ENCODE measurements at regions not wholly inside any gene's neighbourhood (a gene's known extent, or its start where the extent isn't known, plus 50 kb on each side); places are given as distances from the start of the nearest gene placed in this dataset.

DNA sequence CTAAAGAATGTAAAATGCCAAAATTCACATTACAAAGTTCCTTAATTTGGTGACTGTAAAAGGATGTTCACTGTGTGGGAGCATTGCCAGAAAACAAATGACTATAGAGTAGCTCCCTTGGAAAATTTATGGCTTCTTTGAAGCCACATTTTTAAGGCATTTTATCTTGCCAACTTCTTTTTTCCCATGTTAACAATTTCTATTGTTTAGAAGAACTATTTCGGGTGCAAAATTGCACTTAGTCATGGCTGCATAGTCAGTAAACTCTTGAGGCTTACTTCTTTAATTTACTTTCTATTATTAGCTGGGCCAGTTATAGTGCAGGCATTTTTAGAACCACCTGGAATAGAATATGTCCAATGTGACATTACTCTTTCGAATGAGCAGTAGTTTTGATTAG lies 515.3 kb downstream of the JRKL start:
- no peaks in the 10 kb centered on the region for H3K4me1 ChIP-seq (replicated peaks; ENCODE audit: insufficient read depth)
- H4K20me1 ChIP-seq (ENCODE audit: insufficient read depth): no peaks in the 10 kb centered on the region
- ChIA-PET POLR2A (ENCODE audit: unreplicated experiment) (no interaction called here), CTCF (no interaction called here)
- H3K4me2 ChIP-seq: no peak overlapping the region
- H3K9me2 ChIP-seq (ENCODE audit: insufficient read depth): no peaks in the 10 kb centered on the region
- H3F3A ChIP-seq (ENCODE audit: insufficient read depth, low read depth): no peaks in the 10 kb centered on the region
- no peak overlapping the region for H2AFZ ChIP-seq
- H3K27me3 ChIP-seq (ENCODE audit: insufficient read depth, low read depth): no peaks in the 10 kb centered on the region
- no peak overlapping the region for H3K27ac ChIP-seq
- no peaks in the 10 kb centered on the region for H3K36me3 ChIP-seq (ENCODE audit: low read depth)
- no peak for DNase-seq
- TF ChIP-seq EZH2 (IDR thresholded peaks at IDR 0.05; ENCODE audit: low read depth): no peak
- TF ChIP-seq, protein P1, sequence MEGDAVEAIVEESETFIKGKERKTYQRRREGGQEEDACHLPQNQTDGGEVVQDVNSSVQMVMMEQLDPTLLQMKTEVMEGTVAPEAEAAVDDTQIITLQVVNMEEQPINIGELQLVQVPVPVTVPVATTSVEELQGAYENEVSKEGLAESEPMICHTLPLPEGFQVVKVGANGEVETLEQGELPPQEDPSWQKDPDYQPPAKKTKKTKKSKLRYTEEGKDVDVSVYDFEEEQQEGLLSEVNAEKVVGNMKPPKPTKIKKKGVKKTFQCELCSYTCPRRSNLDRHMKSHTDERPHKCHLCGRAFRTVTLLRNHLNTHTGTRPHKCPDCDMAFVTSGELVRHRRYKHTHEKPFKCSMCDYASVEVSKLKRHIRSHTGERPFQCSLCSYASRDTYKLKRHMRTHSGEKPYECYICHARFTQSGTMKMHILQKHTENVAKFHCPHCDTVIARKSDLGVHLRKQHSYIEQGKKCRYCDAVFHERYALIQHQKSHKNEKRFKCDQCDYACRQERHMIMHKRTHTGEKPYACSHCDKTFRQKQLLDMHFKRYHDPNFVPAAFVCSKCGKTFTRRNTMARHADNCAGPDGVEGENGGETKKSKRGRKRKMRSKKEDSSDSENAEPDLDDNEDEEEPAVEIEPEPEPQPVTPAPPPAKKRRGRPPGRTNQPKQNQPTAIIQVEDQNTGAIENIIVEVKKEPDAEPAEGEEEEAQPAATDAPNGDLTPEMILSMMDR (conservative IDR thresholded peaks at IDR 0.05): no peak
- no peaks in the 10 kb centered on the region for H3K79me2 ChIP-seq (ENCODE audit: low read depth)
- no peak overlapping the region for H3K4me3 ChIP-seq
- no TSS peak for BruUV-seq (replicated peaks)
- intact Hi-C loops (cut with micrococcal nuclease; ENCODE audit: unreplicated experiment): no loop called here
- H3K9me3 ChIP-seq (ENCODE audit: insufficient read depth, low read depth): 0 out of 2 replicates have a peak, but pooled peaks cover 3% of the 10 kb centered on the region

DNA sequence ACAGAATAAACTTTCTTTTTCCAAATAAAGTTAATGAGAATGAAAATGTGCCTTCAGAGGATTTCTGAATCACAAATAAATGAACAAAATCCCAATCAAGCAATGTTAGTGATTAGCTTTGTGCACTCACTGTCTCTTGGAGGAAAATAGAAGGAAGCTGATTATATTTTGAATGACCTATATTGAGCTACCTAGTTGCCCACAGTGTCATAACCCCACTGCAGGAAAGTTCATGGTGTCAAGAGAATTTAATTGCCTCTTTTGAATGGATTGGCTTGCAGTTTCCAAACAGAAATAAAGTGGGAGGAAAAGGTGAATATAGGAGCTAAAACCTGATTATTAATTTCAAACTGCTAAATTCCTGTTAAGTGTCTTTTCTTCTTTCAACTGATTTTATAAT lies 515.9 kb downstream of the JRKL start:
- Histone ChIP-seq H3K4me2 (no peak overlapping the region), H3K27ac (no peak overlapping the region), H3K4me3 (no peak overlapping the region), H3K79me2 (ENCODE audit: low read depth) (no peaks in the 10 kb centered on the region), H3K4me1 (replicated peaks; ENCODE audit: insufficient read depth) (no peaks in the 10 kb centered on the region), H3K9me3 (ENCODE audit: insufficient read depth, low read depth) (0 out of 2 replicates have a peak, but pooled peaks cover 3% of the 10 kb centered on the region), H3K36me3 (ENCODE audit: low read depth) (no peaks in the 10 kb centered on the region), H2AFZ (no peak overlapping the region), H3F3A (ENCODE audit: insufficient read depth, low read depth) (no peaks in the 10 kb centered on the region), H4K20me1 (ENCODE audit: insufficient read depth) (no peaks in the 10 kb centered on the region), H3K27me3 (ENCODE audit: insufficient read depth, low read depth) (no peaks in the 10 kb centered on the region), H3K9me2 (ENCODE audit: insufficient read depth) (no peaks in the 10 kb centered on the region)
- TF ChIP-seq, protein P1 (conservative IDR thresholded peaks at IDR 0.05): no peak
- TF ChIP-seq EZH2 (IDR thresholded peaks at IDR 0.05; ENCODE audit: low read depth): no peak
- BruUV-seq (replicated peaks): no TSS peak
- intact Hi-C loops (cut with micrococcal nuclease; ENCODE audit: unreplicated experiment): no loop called here
- no peak for DNase-seq
- ChIA-PET POLR2A (ENCODE audit: unreplicated experiment) (no interaction called here), CTCF (no interaction called here)

DNA sequence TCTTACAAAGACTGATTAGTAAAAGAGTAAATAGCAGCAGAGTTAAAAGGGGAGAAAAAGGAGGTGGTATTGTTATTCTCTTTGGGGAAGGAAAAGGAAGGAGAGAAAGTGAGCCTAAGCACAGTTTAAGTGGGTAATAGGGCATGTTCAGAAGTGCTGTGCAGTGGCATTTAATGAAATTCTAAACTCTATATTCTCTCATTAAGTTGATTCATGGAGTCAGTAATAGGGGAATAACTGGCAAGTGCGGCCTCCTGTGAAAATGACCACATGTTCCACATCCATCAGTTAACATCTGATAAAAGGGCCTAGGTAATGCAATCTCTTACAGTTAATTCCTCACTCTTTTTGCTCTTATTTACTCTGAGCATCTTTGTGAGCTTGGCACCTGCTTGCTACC lies 516.7 kb downstream of the JRKL start:
- Histone ChIP-seq H3F3A (ENCODE audit: insufficient read depth, low read depth) (no peaks in the 10 kb centered on the region), H3K4me2 (no peak overlapping the region), H3K79me2 (ENCODE audit: low read depth) (no peaks in the 10 kb centered on the region), H3K9me2 (ENCODE audit: insufficient read depth) (no peaks in the 10 kb centered on the region), H3K4me3 (no peak overlapping the region), H3K4me1 (replicated peaks; ENCODE audit: insufficient read depth) (no peaks in the 10 kb centered on the region), H3K9me3 (ENCODE audit: insufficient read depth, low read depth) (0 out of 2 replicates have a peak, but pooled peaks cover 3% of the 10 kb centered on the region), H3K27ac (no peak overlapping the region), H3K36me3 (ENCODE audit: low read depth) (no peaks in the 10 kb centered on the region), H2AFZ (no peak overlapping the region), H3K27me3 (ENCODE audit: insufficient read depth, low read depth) (no peaks in the 10 kb centered on the region), H4K20me1 (ENCODE audit: insufficient read depth) (no peaks in the 10 kb centered on the region)
- no TSS peak for BruUV-seq (replicated peaks)
- intact Hi-C loops (cut with micrococcal nuclease; ENCODE audit: unreplicated experiment): no loop called here
- ChIA-PET CTCF (no interaction called here), POLR2A (ENCODE audit: unreplicated experiment) (no interaction called here)
- TF ChIP-seq, protein P1 (conservative IDR thresholded peaks at IDR 0.05): no peak
- no peak for TF ChIP-seq EZH2 (IDR thresholded peaks at IDR 0.05; ENCODE audit: low read depth)
- DNase-seq: no peak

All from PC-9 (cell line).